WI38 (cell line): ENCODE measurements at regions not wholly inside any gene's neighbourhood (a gene's known extent, or its start where the extent isn't known, plus 50 kb on each side); places are given as distances from the start of the nearest gene placed in this dataset.

Source experiments
- H3K4me3 ChIP-seq: 2 replicates; pipeline ENCODE4 v1.5.1; 2011; ENCODE audit warnings: low read depth, mild to moderate bottlenecking, control low read depth, low read length
- TF ChIP-seq, protein P1 (sequence below): IDR thresholded peaks from 2 replicates; pipeline ENCODE4 v1.5.1; 2012; ENCODE audit warnings: low read depth, mild to moderate bottlenecking, control low read depth, low read length

- no peak overlapping the region for H3K4me3 ChIP-seq
- TF ChIP-seq, protein P1, sequence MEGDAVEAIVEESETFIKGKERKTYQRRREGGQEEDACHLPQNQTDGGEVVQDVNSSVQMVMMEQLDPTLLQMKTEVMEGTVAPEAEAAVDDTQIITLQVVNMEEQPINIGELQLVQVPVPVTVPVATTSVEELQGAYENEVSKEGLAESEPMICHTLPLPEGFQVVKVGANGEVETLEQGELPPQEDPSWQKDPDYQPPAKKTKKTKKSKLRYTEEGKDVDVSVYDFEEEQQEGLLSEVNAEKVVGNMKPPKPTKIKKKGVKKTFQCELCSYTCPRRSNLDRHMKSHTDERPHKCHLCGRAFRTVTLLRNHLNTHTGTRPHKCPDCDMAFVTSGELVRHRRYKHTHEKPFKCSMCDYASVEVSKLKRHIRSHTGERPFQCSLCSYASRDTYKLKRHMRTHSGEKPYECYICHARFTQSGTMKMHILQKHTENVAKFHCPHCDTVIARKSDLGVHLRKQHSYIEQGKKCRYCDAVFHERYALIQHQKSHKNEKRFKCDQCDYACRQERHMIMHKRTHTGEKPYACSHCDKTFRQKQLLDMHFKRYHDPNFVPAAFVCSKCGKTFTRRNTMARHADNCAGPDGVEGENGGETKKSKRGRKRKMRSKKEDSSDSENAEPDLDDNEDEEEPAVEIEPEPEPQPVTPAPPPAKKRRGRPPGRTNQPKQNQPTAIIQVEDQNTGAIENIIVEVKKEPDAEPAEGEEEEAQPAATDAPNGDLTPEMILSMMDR = no peak
Measured at GRCh38 chr13:48761256-48761655, 107.5 kb downstream of the CYSLTR2 start.

- TF ChIP-seq, protein P1 = peak; percentile 99
- H3K4me3 ChIP-seq = no peak overlapping the region
Measured at GRCh38 chr13:48769107-48769704, 115.5 kb downstream of the CYSLTR2 start.

GRCh38 chr13:48770372-48770771, 116.6 kb downstream of the CYSLTR2 start:
- TF ChIP-seq, protein P1 = no peak
- no peak overlapping the region for H3K4me3 ChIP-seq

GRCh38 chr13:48772908-48773307, 119.2 kb downstream of the CYSLTR2 start:
- TF ChIP-seq, protein P1 = no peak
- H3K4me3 ChIP-seq = no peak overlapping the region

DNA sequence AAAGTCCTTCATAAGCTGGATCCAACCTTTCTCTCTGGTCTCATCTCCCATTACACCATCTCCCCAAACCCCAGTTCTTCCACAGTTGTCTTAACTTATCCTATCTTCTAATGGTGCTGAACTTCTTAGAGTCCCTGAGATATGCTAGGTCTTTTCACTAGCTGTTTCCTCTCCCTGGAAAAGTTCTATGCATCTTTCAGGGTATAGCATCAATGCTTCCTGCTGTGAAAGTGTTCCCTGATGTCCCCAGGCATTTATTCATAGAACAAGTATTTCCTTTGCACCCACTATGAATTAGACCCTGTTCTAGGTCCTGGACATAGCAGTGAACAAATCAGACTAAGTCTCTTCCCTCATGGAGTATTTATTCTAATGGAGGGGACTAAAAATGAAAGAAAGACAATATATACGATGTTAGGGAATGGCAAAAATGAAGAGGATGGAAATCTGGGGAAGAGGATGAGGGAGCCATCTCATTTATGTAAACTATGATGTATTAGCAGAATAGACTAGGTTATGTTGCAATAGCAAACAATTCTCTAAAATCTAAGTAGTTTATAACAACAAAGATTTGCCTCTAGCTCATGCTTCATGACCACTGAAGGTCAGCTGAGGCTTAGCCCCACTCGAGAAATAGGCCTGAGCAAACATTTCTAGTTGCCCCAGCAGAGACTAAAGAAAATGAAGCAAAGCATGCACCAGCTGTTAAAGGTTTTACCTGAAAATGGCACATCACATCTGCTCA, 120.0 kb downstream of the CYSLTR2 start:
- no peak overlapping the region for H3K4me3 ChIP-seq
- TF ChIP-seq, protein P1 = no peak

DNA sequence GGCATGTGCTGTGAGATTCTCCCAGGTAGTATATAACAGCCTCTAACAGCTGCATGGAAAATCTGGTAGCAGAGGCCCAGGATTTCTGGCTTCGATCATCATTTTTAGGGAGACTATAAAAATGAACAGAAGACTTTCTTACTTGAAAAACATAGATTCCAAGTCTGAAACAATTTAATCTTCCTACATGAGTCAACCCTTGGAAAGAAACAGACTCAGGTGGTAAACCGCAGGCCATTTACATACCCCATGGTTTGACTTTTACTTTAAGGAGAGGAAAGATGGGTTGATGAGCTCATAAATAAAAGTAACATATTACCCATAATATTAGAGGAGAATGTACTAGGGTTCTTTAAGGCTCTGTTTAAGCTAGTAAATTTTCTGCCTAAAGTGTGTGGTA, 121.6 kb downstream of the CYSLTR2 start:
- H3K4me3 ChIP-seq = no peak overlapping the region
- TF ChIP-seq, protein P1 = no peak

DNA sequence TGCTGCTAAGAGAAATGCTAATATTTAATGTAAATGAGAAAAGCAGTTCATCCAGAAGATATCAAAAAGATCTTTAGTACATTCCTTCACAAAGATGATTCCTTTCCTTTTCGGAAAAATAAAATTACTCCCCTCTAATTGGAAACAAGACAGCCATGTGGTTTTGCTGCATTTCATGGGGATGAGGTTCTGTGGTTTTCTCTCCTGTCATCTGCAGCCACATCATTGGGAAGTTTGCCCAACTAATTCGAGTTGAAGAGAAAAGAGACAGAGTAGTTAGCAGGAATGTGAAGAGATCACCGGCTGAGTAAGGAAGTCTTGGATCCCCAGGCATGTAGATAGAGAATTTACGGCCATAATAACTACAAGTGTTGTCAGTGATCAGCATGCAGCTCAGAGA, 122.1 kb downstream of the CYSLTR2 start:
- TF ChIP-seq, protein P1 = no peak
- no peak overlapping the region for H3K4me3 ChIP-seq
